ENCODE measurements at regions not wholly inside any gene's neighbourhood (a gene's known extent, or its start where the extent isn't known, plus 50 kb on each side); places are given as distances from the start of the nearest gene placed in this dataset.

- TF ChIP-seq CTCF (IDR thresholded peaks at IDR 0.05) (no peak), POLR2A (IDR thresholded peaks at IDR 0.05) (no peak)
Measured at GRCh38 chr3:30131191-30131590, 475.2 kb upstream of the TGFBR2 start.
